Activated CD8-positive, alpha-beta memory T cell treated with anti-CD3 and anti-CD28 coated beads, Interleukin-2, amount 50 U/mL, for 48 hours (primary cell): ENCODE measurements at regions not wholly inside any gene's neighbourhood (a gene's known extent, or its start where the extent isn't known, plus 50 kb on each side); places are given as distances from the start of the nearest gene placed in this dataset.

Experiments used
- DNase-seq: peaks from one replicate; pipeline ENCODE4 v3.0.0-alpha.2; 2020

GRCh38 chr11:104404231-104405175 lies 240.6 kb upstream of the PDGFD start:
- DNase-seq, result no peak

GRCh38 chr11:104402812-104403521 lies 239.0 kb upstream of the PDGFD start:
- DNase-seq, result no peak

GRCh38 chr11:104394508-104394907 lies 230.6 kb upstream of the PDGFD start:
- DNase-seq, result no peak

GRCh38 chr11:104390651-104391050 lies 226.7 kb upstream of the PDGFD start:
- DNase-seq, result no peak

GRCh38 chr11:104385884-104386283 lies 221.9 kb upstream of the PDGFD start:
- DNase-seq, result no peak

GRCh38 chr11:104380358-104380757 lies 216.4 kb upstream of the PDGFD start:
- DNase-seq, result no peak

GRCh38 chr11:104372111-104372510 lies 208.2 kb upstream of the PDGFD start:
- DNase-seq, result no peak

- no peak for DNase-seq
These were observed 206.5 kb upstream of the PDGFD start for GRCh38 chr11:104370478-104370877.

- no peak for DNase-seq
These were observed 205.8 kb upstream of the PDGFD start for GRCh38 chr11:104369761-104370160.

- no peak for DNase-seq
These were observed 202.4 kb upstream of the PDGFD start for GRCh38 chr11:104366321-104366734.

GRCh38 chr11:104365676-104366075 lies 201.7 kb upstream of the PDGFD start:
- no peak for DNase-seq

GRCh38 chr11:104361975-104362374 lies 198.0 kb upstream of the PDGFD start:
- no peak for DNase-seq

GRCh38 chr11:104352036-104352435 lies 188.1 kb upstream of the PDGFD start:
- no peak for DNase-seq

GRCh38 chr11:104343578-104343977 lies 179.6 kb upstream of the PDGFD start:
- DNase-seq, result no peak

- DNase-seq, result no peak
These were observed 176.6 kb upstream of the PDGFD start for GRCh38 chr11:104340590-104340989.

GRCh38 chr11:104339380-104339831 lies 175.5 kb upstream of the PDGFD start:
- DNase-seq, result no peak

- no peak for DNase-seq
These were observed 174.2 kb upstream of the PDGFD start for GRCh38 chr11:104338186-104338585.

- no peak for DNase-seq
These were observed 173.3 kb upstream of the PDGFD start for GRCh38 chr11:104337273-104337672.

GRCh38 chr11:104333977-104334376 lies 170.0 kb upstream of the PDGFD start:
- no peak for DNase-seq

- DNase-seq, result no peak
These were observed 168.2 kb upstream of the PDGFD start for GRCh38 chr11:104332110-104332509.

- DNase-seq, result no peak
These were observed 165.2 kb upstream of the PDGFD start for GRCh38 chr11:104329078-104329665.

GRCh38 chr11:104328512-104328907 lies 164.6 kb upstream of the PDGFD start:
- no peak for DNase-seq

GRCh38 chr11:104327861-104328511 lies 164.0 kb upstream of the PDGFD start:
- DNase-seq, result no peak
